Ishikawa (cell line): ENCODE measurements at regions not wholly inside any gene's neighbourhood (a gene's known extent, or its start where the extent isn't known, plus 50 kb on each side); places are given as distances from the start of the nearest gene placed in this dataset.

Source experiments
- CEBPB ChIP-seq: IDR thresholded peaks from 2 replicates; pipeline ENCODE4 v1.6.1; 2012
- CREB1 ChIP-seq: IDR thresholded peaks from 2 replicates; pipeline ENCODE4 v1.6.1; 2012; ENCODE audit warnings: low read depth
- EGR1 ChIP-seq: IDR thresholded peaks from 2 replicates; pipeline ENCODE4 v1.6.1; 2012
- EP300 ChIP-seq: IDR thresholded peaks from 2 replicates; pipeline ENCODE4 v1.6.1; 2012; ENCODE audit warnings: borderline replicate concordance
- FOXM1 ChIP-seq: IDR thresholded peaks from 2 replicates; pipeline ENCODE4 v1.6.1; 2012; ENCODE audit warnings: low read depth, borderline replicate concordance
- MAX ChIP-seq: IDR thresholded peaks from 2 replicates; pipeline ENCODE4 v1.6.1; 2012
- NFIC ChIP-seq: IDR thresholded peaks from 2 replicates; pipeline ENCODE4 v1.6.1; 2012
- RAD21 ChIP-seq: IDR thresholded peaks from 2 replicates; pipeline ENCODE4 v1.6.1; 2012; ENCODE audit warnings: low read depth
- REST ChIP-seq: IDR thresholded peaks from 2 replicates; pipeline ENCODE4 v1.6.1; 2012; ENCODE audit warnings: low read depth, mild to moderate bottlenecking
- TAF1 ChIP-seq: IDR thresholded peaks from 2 replicates; pipeline ENCODE4 v1.6.1; 2012; ENCODE audit warnings: low read depth, mild to moderate bottlenecking
- TCF12 ChIP-seq: IDR thresholded peaks from 2 replicates; pipeline ENCODE4 v1.6.1; 2012; ENCODE audit warnings: low read depth
- TEAD4 ChIP-seq: IDR thresholded peaks from 2 replicates; pipeline ENCODE4 v1.6.1; 2012
- USF1 ChIP-seq: IDR thresholded peaks from 2 replicates; pipeline ENCODE4 v1.6.1; 2012
- YY1 ChIP-seq: IDR thresholded peaks from 2 replicates; pipeline ENCODE4 v1.6.1; 2012; ENCODE audit warnings: low read depth
- ZBTB7A ChIP-seq: IDR thresholded peaks from 2 replicates; pipeline ENCODE4 v1.6.1; 2012; ENCODE audit warnings: low read depth

- no peak for TF ChIP-seq RAD21
- no peak for TF ChIP-seq EP300
- no peak for TF ChIP-seq TCF12
- no peak for TF ChIP-seq TAF1
- no peak for TF ChIP-seq TEAD4
- no peak for TF ChIP-seq REST
- TF ChIP-seq YY1: no peak
- TF ChIP-seq ZBTB7A: no peak
Measured at GRCh38 chr15:36161108-36161507, 418.3 kb upstream of the CDIN1 start.

- TF ChIP-seq YY1 (no peak), CEBPB (no peak), CREB1 (no peak), RAD21 (no peak), TCF12 (no peak), REST (no peak), ZBTB7A (no peak), USF1 (no peak), TAF1 (no peak), FOXM1 (no peak), EGR1 (no peak), TEAD4 (no peak), NFIC (no peak), MAX (no peak), EP300 (no peak)
Measured at GRCh38 chr15:36161771-36162212, 417.6 kb upstream of the CDIN1 start.

GRCh38 chr15:36172955-36173354, 406.5 kb upstream of the CDIN1 start:
- TF ChIP-seq REST (no peak), CEBPB (no peak), RAD21 (no peak), TAF1 (no peak), YY1 (no peak), FOXM1 (no peak), MAX (no peak), USF1 (no peak), TEAD4 (no peak), NFIC (no peak)

GRCh38 chr15:36175186-36175740, 404.2 kb upstream of the CDIN1 start:
- TF ChIP-seq TEAD4: no peak
- no peak for TF ChIP-seq EP300
- no peak for TF ChIP-seq USF1
- no peak for TF ChIP-seq REST
- no peak for TF ChIP-seq FOXM1
- no peak for TF ChIP-seq YY1
- no peak for TF ChIP-seq CEBPB
- no peak for TF ChIP-seq RAD21
- TF ChIP-seq TCF12: no peak
- no peak for TF ChIP-seq EGR1
- TF ChIP-seq NFIC: no peak
- TF ChIP-seq CREB1: no peak
- TF ChIP-seq TAF1: no peak
